Trophoblast cell (in vitro differentiated cells and primary cell): ENCODE measurements at regions not wholly inside any gene's neighbourhood (a gene's known extent, or its start where the extent isn't known, plus 50 kb on each side); places are given as distances from the start of the nearest gene placed in this dataset.

Experiments used
- DNase-seq, 2 donors: peaks; one replicate each; pipeline ENCODE4 v3.0.0-alpha.2; 2016
- H2AFZ ChIP-seq: 2 replicates; pipeline ENCODE4 v1.6.1; 2013; ENCODE audit warnings: low read length, moderate library complexity, mild to moderate bottlenecking; ENCODE audit not compliant: insufficient read depth, poor library complexity
- H2AK5ac ChIP-seq: 2 replicates; pipeline ENCODE4 v1.6.1; 2013; ENCODE audit warnings: mild to moderate bottlenecking, low read length
- H2BK120ac ChIP-seq: 2 replicates; pipeline ENCODE4 v1.6.1; 2013; ENCODE audit warnings: low read length, mild to moderate bottlenecking, moderate library complexity; ENCODE audit not compliant: insufficient read depth, poor library complexity
- H2BK12ac ChIP-seq: 2 replicates; pipeline ENCODE4 v1.6.1; 2013; ENCODE audit warnings: mild to moderate bottlenecking, low read length, moderate library complexity
- H2BK5ac ChIP-seq: 2 replicates; pipeline ENCODE4 v1.6.1; 2013; ENCODE audit warnings: low read length, low read depth, moderate library complexity, mild to moderate bottlenecking; ENCODE audit not compliant: poor library complexity
- H3K14ac ChIP-seq: 2 replicates; pipeline ENCODE4 v1.6.1; 2013; ENCODE audit warnings: mild to moderate bottlenecking, low read length
- H3K18ac ChIP-seq: 2 replicates; pipeline ENCODE4 v1.6.1; 2013; ENCODE audit warnings: mild to moderate bottlenecking, low read length
- H3K23ac ChIP-seq: 2 replicates; pipeline ENCODE4 v1.6.1; 2013; ENCODE audit warnings: low read length
- H3K27ac ChIP-seq: 2 replicates; pipeline ENCODE4 v1.5.1; 2013; ENCODE audit warnings: low read depth, mild to moderate bottlenecking, inconsistent platforms, low read length, moderate library complexity
- H3K27me3 ChIP-seq: 2 replicates; pipeline ENCODE4 v1.6.1; 2013; ENCODE audit warnings: inconsistent platforms, mild to moderate bottlenecking, low read length, moderate library complexity; ENCODE audit not compliant: insufficient read depth
- H3K36me3 ChIP-seq, 2 experiments: 1 replicate in 1 of 2; 2 replicates in 1 of 2; pipeline ENCODE4 v1.6.1; 2013; ENCODE audit warnings: low read length in 2 of 2, mild to moderate bottlenecking in 2 of 2, moderate library complexity in 1 of 2; ENCODE audit not compliant: insufficient read depth in 2 of 2, control insufficient read depth in 1 of 2
- H3K4ac ChIP-seq: 2 replicates; pipeline ENCODE4 v1.6.1; 2013; ENCODE audit warnings: low read depth, mild to moderate bottlenecking, low read length, moderate library complexity
- H3K4me1 ChIP-seq, 2 experiments: 1 replicate in 1 of 2; 2 replicates in 1 of 2; pipeline ENCODE4 v1.6.1; 2013; ENCODE audit warnings: low read length in 2 of 2, mild to moderate bottlenecking in 2 of 2, moderate library complexity in 1 of 2; ENCODE audit not compliant: insufficient read depth in 2 of 2, control insufficient read depth in 1 of 2
- H3K4me2 ChIP-seq: 2 replicates; pipeline ENCODE4 v1.6.1; 2013; ENCODE audit warnings: inconsistent platforms, mild to moderate bottlenecking, low read length, moderate library complexity
- H3K4me3 ChIP-seq: 2 replicates; pipeline ENCODE4 v1.5.1; 2013; ENCODE audit warnings: mild to moderate bottlenecking, low read depth, low read length, inconsistent platforms
- H3K79me1 ChIP-seq: one replicate; pipeline ENCODE4 v1.6.1; 2013; ENCODE audit warnings: low read length
- H3K79me2 ChIP-seq: 2 replicates; pipeline ENCODE4 v1.6.1; 2013; ENCODE audit warnings: low read length, mild to moderate bottlenecking; ENCODE audit not compliant: control insufficient read depth, insufficient read depth, poor library complexity
- H3K9ac ChIP-seq: 2 replicates; pipeline ENCODE4 v1.6.1; 2013; ENCODE audit warnings: mild to moderate bottlenecking, low read length
- H3K9me3 ChIP-seq: 2 replicates; pipeline ENCODE4 v1.6.1; 2013; ENCODE audit warnings: low read depth, mild to moderate bottlenecking, control low read depth, inconsistent platforms, low read length; ENCODE audit not compliant: insufficient read depth
- H4K12ac ChIP-seq: 2 replicates; pipeline ENCODE4 v1.6.1; 2013; ENCODE audit warnings: low read depth, mild to moderate bottlenecking, low read length, moderate library complexity
- H4K8ac ChIP-seq: 2 replicates; pipeline ENCODE4 v1.6.1; 2013; ENCODE audit warnings: low read depth, mild to moderate bottlenecking, low read length, moderate library complexity
- H4K91ac ChIP-seq: one replicate; pipeline ENCODE4 v1.6.1; 2013; ENCODE audit warnings: low read depth, mild to moderate bottlenecking, low read length, moderate library complexity
- WGBS: extraction: QIAGEN DNeasy Blood & Tissue Kit; methylation state at CpG from one replicate; pipeline ENCODE4 v1.1.7; 2013; ENCODE audit warnings: missing lambda C conversion rate; ENCODE audit not compliant: insufficient read length, insufficient coverage; ENCODE audit errors: extremely low coverage; 5-methylcytosine and 5-hydroxymethylcytosine counted together

- no peak overlapping the region for H3K4me2 ChIP-seq
- no peaks in the 10 kb centered on the region for H3K79me2 ChIP-seq
- no peak for DNase-seq
- no peak overlapping the region for H3K4ac ChIP-seq
- no peak overlapping the region for H3K18ac ChIP-seq
- no peak overlapping the region for H3K27ac ChIP-seq
- no peak overlapping the region for H2AK5ac ChIP-seq
- no peak overlapping the region for H4K91ac ChIP-seq
- H3K79me1 ChIP-seq, result no peaks in the 10 kb centered on the region
- WGBS, result no CpG with 5 or more reads among the region's 5 CpGs
- H2AFZ ChIP-seq, result no peak overlapping the region
- H2BK5ac ChIP-seq, result no peak overlapping the region
- no peaks in the 10 kb centered on the region for H3K9me3 ChIP-seq
- no peaks in the 10 kb centered on the region for H3K36me3 ChIP-seq
- no peaks in the 10 kb centered on the region for H3K4me1 ChIP-seq
- H4K8ac ChIP-seq, result no peak overlapping the region
- H2BK120ac ChIP-seq, result no peak overlapping the region
- H4K12ac ChIP-seq, result no peak overlapping the region
- no peak overlapping the region for H3K23ac ChIP-seq
- H3K14ac ChIP-seq, result no peak overlapping the region
- H3K27me3 ChIP-seq, result no peaks in the 10 kb centered on the region
- no peak overlapping the region for H2BK12ac ChIP-seq
- no peak overlapping the region for H3K4me3 ChIP-seq
- no peak overlapping the region for H3K9ac ChIP-seq
These were observed 273.2 kb upstream of the KIRREL3 start for GRCh38 chr11:127273593-127274327.

GRCh38 chr11:127270851-127271250 is 270.3 kb upstream of the KIRREL3 start:
- no peaks in the 10 kb centered on the region for H3K36me3 ChIP-seq
- no peak overlapping the region for H4K8ac ChIP-seq
- no peak overlapping the region for H3K4me2 ChIP-seq
- H3K27me3 ChIP-seq, result no peaks in the 10 kb centered on the region
- no peak overlapping the region for H2AK5ac ChIP-seq
- no peak overlapping the region for H4K91ac ChIP-seq
- H3K4me3 ChIP-seq, result no peak overlapping the region
- no peak overlapping the region for H2BK120ac ChIP-seq
- H2AFZ ChIP-seq, result no peak overlapping the region
- no peak overlapping the region for H3K9ac ChIP-seq
- no peak overlapping the region for H4K12ac ChIP-seq
- H2BK12ac ChIP-seq, result no peak overlapping the region
- no peak overlapping the region for H3K14ac ChIP-seq
- peaks cover 1% of the 10 kb centered on the region for H3K9me3 ChIP-seq
- H3K27ac ChIP-seq, result no peak overlapping the region
- H2BK5ac ChIP-seq, result no peak overlapping the region
- H3K18ac ChIP-seq, result no peak overlapping the region
- H3K79me1 ChIP-seq, result no peaks in the 10 kb centered on the region
- no peaks in the 10 kb centered on the region for H3K4me1 ChIP-seq
- no CpG with 5 or more reads among the region's 2 CpGs for WGBS
- no peaks in the 10 kb centered on the region for H3K79me2 ChIP-seq
- H3K23ac ChIP-seq, result no peak overlapping the region
- no peak for DNase-seq
- no peak overlapping the region for H3K4ac ChIP-seq

- Histone ChIP-seq H4K91ac (no peak overlapping the region), H3K9ac (no peak overlapping the region), H3K79me2 (no peaks in the 10 kb centered on the region), H3K4me3 (no peak overlapping the region), H3K9me3 (peaks cover 1% of the 10 kb centered on the region), H3K4me1 (no peaks in the 10 kb centered on the region), H3K79me1 (no peaks in the 10 kb centered on the region), H2BK12ac (no peak overlapping the region), H3K36me3 (no peaks in the 10 kb centered on the region), H3K23ac (no peak overlapping the region), H3K27ac (no peak overlapping the region), H2BK120ac (no peak overlapping the region), H3K4me2 (no peak overlapping the region), H3K27me3 (no peaks in the 10 kb centered on the region), H2BK5ac (no peak overlapping the region), H3K4ac (no peak overlapping the region), H3K14ac (no peak overlapping the region), H2AFZ (no peak overlapping the region), H4K8ac (no peak overlapping the region), H4K12ac (no peak overlapping the region), H2AK5ac (no peak overlapping the region), H3K18ac (no peak overlapping the region)
- WGBS, result no CpG with 5 or more reads among the region's 1 CpG
- DNase-seq, result no peak
These were observed 269.3 kb upstream of the KIRREL3 start for GRCh38 chr11:127269911-127270310.

GRCh38 chr11:127268932-127269331 is 268.4 kb upstream of the KIRREL3 start:
- Histone ChIP-seq H4K91ac (no peak overlapping the region), H3K4ac (no peak overlapping the region), H2AK5ac (no peak overlapping the region), H2BK12ac (no peak overlapping the region), H3K79me1 (no peaks in the 10 kb centered on the region), H2BK120ac (no peak overlapping the region), H3K23ac (no peak overlapping the region), H3K27me3 (no peaks in the 10 kb centered on the region), H3K4me3 (no peak overlapping the region), H3K79me2 (no peaks in the 10 kb centered on the region), H3K9me3 (peaks cover 1% of the 10 kb centered on the region), H3K9ac (no peak overlapping the region), H3K14ac (no peak overlapping the region), H3K18ac (no peak overlapping the region), H4K8ac (no peak overlapping the region), H2AFZ (no peak overlapping the region), H3K36me3 (no peaks in the 10 kb centered on the region), H2BK5ac (no peak overlapping the region), H3K4me1 (no peaks in the 10 kb centered on the region), H4K12ac (no peak overlapping the region), H3K4me2 (no peak overlapping the region), H3K27ac (no peak overlapping the region)
- DNase-seq, result no peak
